KMS-11 (cell line): ENCODE measurements at regions not wholly inside any gene's neighbourhood (a gene's known extent, or its start where the extent isn't known, plus 50 kb on each side); places are given as distances from the start of the nearest gene placed in this dataset.

ENCODE experiments used
- H2AFZ ChIP-seq: fragments of 200-600 bp; sonication (generic); 2 replicates; pipeline ENCODE4 v1.6.1; 2016; ENCODE audit warnings: antibody characterized with exemption, mixed run types, low read depth
- H3K27ac ChIP-seq: fragments of 200-600 bp; sonication (generic); 2 replicates; pipeline ENCODE4 v1.6.1; 2016; ENCODE audit warnings: mild to moderate bottlenecking, mixed run types
- H3K27me3 ChIP-seq: fragments of 200-600 bp; sonication (generic); 2 replicates; pipeline ENCODE4 v1.6.1; 2017; ENCODE audit warnings: mild to moderate bottlenecking, low read depth, mixed run types, moderate library complexity; ENCODE audit not compliant: insufficient read depth
- H3K36me3 ChIP-seq: fragments of 200-600 bp; sonication (generic); 2 replicates; pipeline ENCODE4 v1.6.1; 2017; ENCODE audit warnings: mild to moderate bottlenecking, mixed run types; ENCODE audit not compliant: insufficient read depth
- H3K4me1 ChIP-seq: fragments of 200-600 bp; sonication (generic); 2 replicates; pipeline ENCODE4 v1.6.1; 2016; ENCODE audit warnings: mild to moderate bottlenecking, low read depth, mixed run types; ENCODE audit not compliant: poor library complexity, severe bottlenecking
- H3K4me2 ChIP-seq: fragments of 200-600 bp; sonication (generic); 2 replicates; pipeline ENCODE4 v1.7.0; 2016; ENCODE audit warnings: mild to moderate bottlenecking, mixed run types
- H3K4me3 ChIP-seq: fragments of 200-600 bp; sonication (generic); IDR thresholded peaks from 2 replicates; pipeline ENCODE4 v1.6.1; 2017; ENCODE audit warnings: low read depth, low read length, mixed read lengths; ENCODE audit not compliant: insufficient read depth
- H3K79me2 ChIP-seq: fragments of 200-600 bp; sonication (generic); 2 replicates; pipeline ENCODE4 v1.6.1; 2016; ENCODE audit warnings: low read depth, mixed run types; ENCODE audit not compliant: insufficient read depth
- H3K9ac ChIP-seq: fragments of 200-600 bp; sonication (generic); 2 replicates; pipeline ENCODE4 v1.6.1; 2016; ENCODE audit warnings: mild to moderate bottlenecking, mixed run types
- H4K20me1 ChIP-seq: fragments of 200-600 bp; sonication (generic); 2 replicates; pipeline ENCODE4 v1.6.1; 2016; ENCODE audit warnings: mild to moderate bottlenecking, mixed run types; ENCODE audit not compliant: insufficient read depth
- TF ChIP-seq, protein P1 (sequence below): fragments of 200-600 bp; sonication (generic); conservative IDR thresholded peaks from 2 replicates; pipeline ENCODE4 v1.6.1; 2017; ENCODE audit warnings: low read depth, mild to moderate bottlenecking, antibody characterized with exemption, low read length, moderate library complexity, mixed read lengths

DNA sequence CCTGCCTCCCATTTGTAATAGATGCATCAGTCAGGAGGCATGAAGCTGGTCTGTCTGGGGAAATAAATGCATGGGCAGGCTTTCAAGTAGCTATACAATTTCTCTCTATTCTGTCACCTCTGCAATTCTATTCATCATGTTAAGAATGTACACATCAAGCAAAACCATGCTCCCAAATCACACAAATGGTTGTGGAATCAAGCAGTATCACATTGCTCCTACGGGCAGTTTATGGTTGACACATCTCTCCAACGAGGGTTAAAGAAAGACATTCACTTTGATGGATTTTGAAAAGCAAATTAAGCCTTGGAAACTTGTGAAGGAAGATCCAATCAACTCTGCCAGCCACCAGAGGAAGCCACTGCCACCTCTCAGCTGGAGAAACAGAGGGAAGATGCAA lies 1277.4 kb upstream of the TMEM132C start:
- Histone ChIP-seq H2AFZ (no peak overlapping the region), H3K4me1 (no peaks in the 10 kb centered on the region), H4K20me1 (no peaks in the 10 kb centered on the region), H3K4me2 (no peak overlapping the region), H3K27me3 (no peaks in the 10 kb centered on the region), H3K9ac (no peak overlapping the region), H3K36me3 (no peaks in the 10 kb centered on the region), H3K27ac (no peak overlapping the region), H3K79me2 (no peaks in the 10 kb centered on the region), H3K4me3 (no peak overlapping the region)
- TF ChIP-seq, protein P1, sequence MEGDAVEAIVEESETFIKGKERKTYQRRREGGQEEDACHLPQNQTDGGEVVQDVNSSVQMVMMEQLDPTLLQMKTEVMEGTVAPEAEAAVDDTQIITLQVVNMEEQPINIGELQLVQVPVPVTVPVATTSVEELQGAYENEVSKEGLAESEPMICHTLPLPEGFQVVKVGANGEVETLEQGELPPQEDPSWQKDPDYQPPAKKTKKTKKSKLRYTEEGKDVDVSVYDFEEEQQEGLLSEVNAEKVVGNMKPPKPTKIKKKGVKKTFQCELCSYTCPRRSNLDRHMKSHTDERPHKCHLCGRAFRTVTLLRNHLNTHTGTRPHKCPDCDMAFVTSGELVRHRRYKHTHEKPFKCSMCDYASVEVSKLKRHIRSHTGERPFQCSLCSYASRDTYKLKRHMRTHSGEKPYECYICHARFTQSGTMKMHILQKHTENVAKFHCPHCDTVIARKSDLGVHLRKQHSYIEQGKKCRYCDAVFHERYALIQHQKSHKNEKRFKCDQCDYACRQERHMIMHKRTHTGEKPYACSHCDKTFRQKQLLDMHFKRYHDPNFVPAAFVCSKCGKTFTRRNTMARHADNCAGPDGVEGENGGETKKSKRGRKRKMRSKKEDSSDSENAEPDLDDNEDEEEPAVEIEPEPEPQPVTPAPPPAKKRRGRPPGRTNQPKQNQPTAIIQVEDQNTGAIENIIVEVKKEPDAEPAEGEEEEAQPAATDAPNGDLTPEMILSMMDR: no peak

DNA sequence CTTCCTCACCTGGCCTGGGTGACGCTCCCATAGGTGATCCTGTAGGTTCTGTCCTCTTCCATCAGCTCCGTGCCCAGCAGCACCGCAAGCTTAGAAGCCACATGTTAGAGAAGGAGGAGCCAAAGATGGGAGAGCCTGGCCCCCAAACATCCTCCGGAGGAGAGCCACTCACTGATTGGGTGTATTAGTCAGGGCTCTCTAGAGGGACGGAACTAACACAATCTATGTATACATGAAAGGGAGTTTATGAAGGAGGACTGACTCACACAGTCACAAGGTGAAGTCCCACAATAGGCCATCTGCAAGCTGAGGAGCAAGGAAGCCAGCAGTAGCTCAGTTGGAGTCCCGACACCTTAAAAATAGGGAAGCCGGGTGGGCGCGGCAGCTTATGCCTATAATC lies 1273.1 kb upstream of the TMEM132C start:
- no peaks in the 10 kb centered on the region for H3K27me3 ChIP-seq
- no peak overlapping the region for H3K4me3 ChIP-seq
- no peaks in the 10 kb centered on the region for H3K36me3 ChIP-seq
- no peaks in the 10 kb centered on the region for H3K4me1 ChIP-seq
- H3K27ac ChIP-seq: no peak overlapping the region
- TF ChIP-seq, protein P1: no peak
- H2AFZ ChIP-seq: no peak overlapping the region
- no peak overlapping the region for H3K9ac ChIP-seq
- H4K20me1 ChIP-seq: no peaks in the 10 kb centered on the region
- no peaks in the 10 kb centered on the region for H3K79me2 ChIP-seq
- no peak overlapping the region for H3K4me2 ChIP-seq

DNA sequence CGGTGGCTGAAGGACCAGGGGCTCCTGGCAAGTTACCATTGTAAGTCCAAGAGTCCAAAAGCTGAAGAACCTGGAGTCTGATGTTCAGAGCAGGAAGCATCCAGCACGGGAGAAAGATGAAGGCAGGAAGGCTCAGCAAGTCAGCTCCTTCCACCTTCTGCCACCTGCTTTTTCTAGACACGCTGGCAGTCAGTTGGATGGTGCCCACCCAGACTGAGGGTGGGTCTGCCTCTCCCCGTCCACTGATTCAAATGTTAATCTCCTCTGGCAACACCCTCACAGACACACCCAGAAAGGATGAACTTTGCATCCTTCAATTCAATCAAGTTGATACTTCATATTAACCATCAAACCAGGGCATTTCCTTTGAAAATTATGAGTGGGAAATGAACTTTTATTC lies 1272.4 kb upstream of the TMEM132C start:
- H3K4me1 ChIP-seq: no peaks in the 10 kb centered on the region
- no peaks in the 10 kb centered on the region for H3K27me3 ChIP-seq
- no peaks in the 10 kb centered on the region for H4K20me1 ChIP-seq
- H3K4me3 ChIP-seq: no peak overlapping the region
- H3K9ac ChIP-seq: no peak overlapping the region
- H3K36me3 ChIP-seq: no peaks in the 10 kb centered on the region
- TF ChIP-seq, protein P1: no peak
- H3K79me2 ChIP-seq: no peaks in the 10 kb centered on the region
- H2AFZ ChIP-seq: no peak overlapping the region
- no peak overlapping the region for H3K4me2 ChIP-seq
- no peak overlapping the region for H3K27ac ChIP-seq

DNA sequence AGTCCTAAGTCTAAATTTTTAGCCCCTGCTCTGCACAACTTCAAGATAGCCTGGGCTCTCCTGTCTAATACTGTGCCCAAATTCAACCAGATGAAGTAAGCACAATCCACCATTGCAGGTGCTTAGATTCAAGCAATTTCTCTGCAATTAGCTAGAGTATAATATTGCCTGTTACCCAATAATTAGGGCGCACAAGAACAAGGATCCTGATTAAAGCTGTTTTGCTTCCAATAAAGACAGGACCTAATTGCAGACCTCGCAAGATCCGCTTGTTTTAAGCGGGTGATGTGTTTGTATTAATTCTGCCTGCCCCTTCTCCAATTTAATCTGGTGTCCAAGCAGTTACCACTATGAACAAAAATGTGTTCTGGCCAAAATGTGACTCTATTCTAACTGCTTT lies 1268.9 kb upstream of the TMEM132C start:
- H3K27me3 ChIP-seq: no peaks in the 10 kb centered on the region
- TF ChIP-seq, protein P1: no peak
- H3K36me3 ChIP-seq: no peaks in the 10 kb centered on the region
- H3K4me2 ChIP-seq: no peak overlapping the region
- no peak overlapping the region for H3K9ac ChIP-seq
- H4K20me1 ChIP-seq: no peaks in the 10 kb centered on the region
- H3K27ac ChIP-seq: no peak overlapping the region
- no peak overlapping the region for H2AFZ ChIP-seq
- H3K4me3 ChIP-seq: no peak overlapping the region
- no peaks in the 10 kb centered on the region for H3K4me1 ChIP-seq
- H3K79me2 ChIP-seq: no peaks in the 10 kb centered on the region
